Dermis blood vessel endothelial cell (primary cell): ENCODE measurements at regions not wholly inside any gene's neighbourhood (a gene's known extent, or its start where the extent isn't known, plus 50 kb on each side); places are given as distances from the start of the nearest gene placed in this dataset.
A peak's percentile ranks its signal among the peaks of the same experiment; 100 is the strongest.

ENCODE experiments used
- DNase-seq: peaks from one replicate; pipeline ENCODE4 v3.0.0; 2010

- no peak for DNase-seq
Observed at GRCh38 chr6:145367149-145367548, 368.2 kb downstream of the EPM2A start.

DNA sequence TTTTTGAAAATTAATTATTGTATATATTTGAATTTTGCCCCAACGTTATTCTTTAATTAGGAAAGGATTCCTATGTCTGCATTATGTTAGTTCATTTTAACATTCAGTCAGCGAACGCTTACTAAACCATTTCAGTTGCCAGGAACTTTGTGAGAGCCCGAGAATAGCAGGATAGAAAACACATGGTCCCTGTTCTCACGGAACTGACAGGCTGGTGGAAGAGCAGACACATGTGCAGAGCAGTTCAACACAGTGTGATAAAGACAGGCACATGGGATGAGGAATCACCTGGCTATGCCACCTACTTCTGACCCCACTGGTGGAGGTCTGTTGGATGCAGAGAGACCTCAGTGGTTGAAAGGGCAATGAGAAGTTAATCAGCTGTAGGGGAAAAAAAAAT lies 367.2 kb downstream of the EPM2A start:
- no peak for DNase-seq

GRCh38 chr6:145370559-145370958 lies 364.8 kb downstream of the EPM2A start:
- no peak for DNase-seq

GRCh38 chr6:145372671-145373151 lies 362.6 kb downstream of the EPM2A start:
- peak; percentile 39 for DNase-seq

- no peak for DNase-seq
Observed at GRCh38 chr6:145373826-145374225, 361.5 kb downstream of the EPM2A start.

GRCh38 chr6:145374570-145374969 lies 360.8 kb downstream of the EPM2A start:
- DNase-seq = no peak

DNA sequence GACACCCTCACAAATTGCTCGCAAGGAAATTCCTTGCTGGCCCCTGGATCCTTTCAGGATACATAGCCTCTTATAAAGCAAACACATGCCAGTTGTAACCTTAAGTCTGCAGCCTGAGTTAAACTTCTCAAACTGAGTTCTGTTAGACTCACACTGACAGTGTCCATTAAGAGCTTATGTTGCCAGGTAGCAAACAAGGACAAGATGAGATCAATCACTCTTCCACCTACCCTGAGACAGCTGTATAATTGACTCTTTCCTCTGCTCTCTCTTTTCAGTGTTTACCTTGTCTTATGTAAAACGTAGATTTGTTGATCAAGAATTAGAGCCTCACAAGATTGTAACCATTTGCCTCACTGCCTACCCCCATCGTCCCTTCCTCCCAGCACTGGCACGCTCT lies 359.8 kb downstream of the EPM2A start:
- no peak for DNase-seq

- DNase-seq = no peak
Observed at GRCh38 chr6:145380186-145380585, 355.1 kb downstream of the EPM2A start.

DNA sequence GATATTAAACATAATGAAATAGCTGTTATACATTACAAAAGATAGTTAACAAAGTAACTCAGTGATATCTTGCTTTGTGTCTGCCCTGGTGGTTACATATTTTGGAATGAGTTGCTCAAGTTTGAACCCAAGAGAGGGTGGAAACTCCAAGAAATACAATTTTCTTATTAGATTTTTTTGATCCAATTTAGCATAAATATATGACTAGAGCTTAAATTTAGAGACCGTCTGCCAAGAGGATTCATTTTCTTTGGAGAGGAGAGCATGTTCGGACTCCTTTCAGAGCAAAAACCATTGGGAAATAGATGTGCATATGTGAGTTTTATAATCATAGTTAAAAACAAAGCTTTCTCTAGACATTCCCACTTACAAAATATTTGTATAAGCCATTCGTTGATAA lies 353.4 kb downstream of the EPM2A start:
- no peak for DNase-seq

GRCh38 chr6:145383428-145383827 lies 351.9 kb downstream of the EPM2A start:
- DNase-seq = no peak

DNA sequence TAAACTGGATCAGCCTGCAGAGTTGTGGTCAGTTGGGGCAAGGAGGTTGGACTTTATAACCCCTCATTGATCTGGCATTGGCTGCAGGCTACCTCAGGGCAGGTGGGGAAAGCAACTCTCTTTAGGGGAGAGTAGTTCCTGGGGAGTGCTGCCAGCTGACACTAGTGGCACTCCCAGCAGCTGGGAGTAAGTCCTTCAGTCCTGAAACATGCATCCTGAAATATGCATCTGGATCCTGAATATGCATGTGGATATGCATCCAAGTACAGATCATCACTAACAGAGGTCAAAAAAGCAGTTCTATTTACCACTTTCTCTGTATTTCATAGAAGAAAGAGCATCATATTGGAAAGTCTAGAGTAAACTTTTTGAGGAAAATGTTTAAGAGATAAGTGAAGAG lies 350.8 kb downstream of the EPM2A start:
- no peak for DNase-seq

- DNase-seq = no peak
Observed at GRCh38 chr6:145396499-145396898, 338.8 kb downstream of the EPM2A start.

DNA sequence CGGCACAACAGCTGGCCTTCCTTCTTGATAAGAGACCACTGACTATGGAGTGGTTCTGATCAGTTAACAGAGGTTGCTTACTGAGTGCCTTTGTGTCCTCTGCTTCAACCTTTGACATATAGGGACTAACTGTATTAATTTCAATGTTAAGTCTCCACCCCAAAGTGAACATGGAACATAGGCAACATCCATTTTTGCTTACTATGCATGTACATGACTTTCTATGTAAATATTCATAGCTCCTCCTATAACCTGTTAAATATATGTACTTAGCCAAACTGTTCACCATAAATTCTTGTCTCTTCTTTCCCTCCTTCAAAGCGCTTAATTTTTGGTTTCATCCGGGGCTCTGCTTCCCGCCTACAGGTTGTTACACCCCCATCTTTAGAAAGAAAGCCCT lies 334.8 kb downstream of the EPM2A start:
- DNase-seq = no peak

DNA sequence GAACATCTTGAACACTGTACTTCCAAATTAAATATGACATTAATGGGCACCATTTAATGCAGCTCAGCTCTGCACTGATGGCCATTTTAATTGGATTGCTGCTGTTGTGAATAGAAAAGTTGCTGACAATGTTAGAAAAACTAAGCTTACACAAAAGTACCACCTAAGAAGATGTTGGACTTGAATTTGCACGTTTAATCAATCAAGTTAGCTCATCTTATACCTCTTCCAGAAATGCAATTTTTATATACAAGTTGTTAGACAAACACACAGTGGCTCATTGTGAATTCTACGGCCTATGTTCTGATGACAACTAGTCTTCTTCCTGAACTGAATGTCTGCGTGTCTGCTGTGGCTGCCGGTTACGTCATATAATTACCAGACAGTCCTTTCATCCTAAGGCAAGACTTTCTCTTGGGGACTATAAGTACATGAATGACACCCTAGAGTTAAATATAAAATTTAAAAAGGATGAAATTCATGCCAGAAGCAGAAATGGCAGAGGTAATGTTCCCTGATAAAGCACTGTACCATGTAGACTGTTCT lies 330.2 kb downstream of the EPM2A start:
- DNase-seq = no peak

DNA sequence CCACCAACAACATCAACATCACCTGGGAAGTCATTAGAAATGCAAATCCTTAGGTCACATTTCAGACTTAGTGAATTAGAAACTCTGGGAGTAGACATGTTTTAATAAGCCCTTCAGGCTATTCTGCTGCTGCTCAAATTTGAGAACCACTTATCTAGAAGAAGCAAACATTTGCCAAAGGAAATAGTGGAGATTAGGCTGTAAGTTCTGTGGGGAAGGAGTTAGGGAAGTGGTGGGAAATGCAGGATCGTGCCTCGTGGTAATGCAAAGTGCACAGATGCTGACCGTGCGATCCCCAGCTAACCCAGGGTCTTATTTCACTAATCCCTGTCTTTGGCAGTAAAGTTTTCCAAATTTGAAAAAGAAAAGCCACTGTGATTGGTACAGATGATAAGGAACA lies 328.5 kb downstream of the EPM2A start:
- no peak for DNase-seq

- DNase-seq = no peak
Observed at GRCh38 chr6:145415616-145416015, 319.7 kb downstream of the EPM2A start.

DNA sequence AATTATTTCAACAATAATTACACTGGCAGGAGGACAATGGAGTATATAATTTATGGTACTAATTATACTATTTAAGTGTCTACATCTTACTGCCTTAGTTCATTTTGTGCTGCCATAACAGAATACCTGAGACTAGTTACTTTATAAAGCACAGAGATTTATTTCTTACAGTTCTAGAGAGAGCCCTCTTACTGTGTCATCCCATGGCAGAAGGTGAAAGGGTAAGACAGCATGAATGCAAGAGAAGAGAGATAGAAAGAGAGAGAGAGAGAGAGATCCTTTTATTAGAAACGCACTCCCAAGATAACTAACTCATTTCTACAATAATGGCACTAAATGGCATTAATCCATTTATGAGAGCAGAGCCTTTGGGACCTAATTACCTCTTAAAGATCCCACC lies 314.7 kb downstream of the EPM2A start:
- no peak for DNase-seq

- DNase-seq = no peak
Observed at GRCh38 chr6:145423936-145424335, 311.4 kb downstream of the EPM2A start.

DNA sequence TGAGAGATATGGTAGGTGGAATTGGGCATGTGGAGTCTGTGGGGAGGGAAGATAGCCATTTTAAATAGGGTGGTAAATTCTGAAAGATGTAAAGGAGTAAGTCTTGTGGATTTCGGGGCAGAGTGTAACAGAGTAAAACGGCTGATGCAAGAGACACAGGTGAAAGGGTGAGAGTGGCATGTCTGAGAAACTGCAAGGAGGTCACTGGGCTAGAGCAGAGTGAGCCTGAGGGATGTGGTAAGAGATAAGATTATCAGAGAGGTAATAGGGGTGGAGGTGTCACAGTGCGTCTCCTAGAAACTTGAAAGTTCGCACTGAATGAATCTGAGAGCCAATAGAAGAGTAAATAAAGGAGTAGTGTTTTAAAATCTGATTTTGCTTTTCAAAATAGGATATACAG lies 308.1 kb downstream of the EPM2A start:
- DNase-seq = no peak

DNA sequence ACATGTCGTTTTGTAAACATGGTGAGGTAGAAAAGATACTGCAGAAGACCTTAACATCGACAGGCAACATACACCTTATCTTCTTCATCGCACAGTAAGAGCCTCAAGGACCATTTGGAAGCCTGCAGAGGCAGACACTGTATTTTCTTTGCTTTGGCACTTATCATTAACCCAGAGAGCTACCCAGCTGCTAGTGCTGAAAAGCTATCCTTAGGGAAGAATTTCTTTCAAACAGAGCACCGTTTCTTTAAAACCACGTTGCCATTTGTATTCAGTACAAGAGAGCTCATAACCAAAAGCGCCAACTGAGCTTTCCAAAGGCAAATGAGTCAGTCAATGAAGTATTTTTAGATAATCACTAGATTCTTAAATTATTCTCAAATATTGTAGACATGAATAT lies 306.6 kb downstream of the EPM2A start:
- DNase-seq = no peak

GRCh38 chr6:145442110-145442509 lies 293.2 kb downstream of the EPM2A start:
- DNase-seq = no peak

GRCh38 chr6:145445674-145446073 lies 289.6 kb downstream of the EPM2A start:
- DNase-seq = no peak

GRCh38 chr6:145451029-145451428 lies 284.3 kb downstream of the EPM2A start:
- no peak for DNase-seq

DNA sequence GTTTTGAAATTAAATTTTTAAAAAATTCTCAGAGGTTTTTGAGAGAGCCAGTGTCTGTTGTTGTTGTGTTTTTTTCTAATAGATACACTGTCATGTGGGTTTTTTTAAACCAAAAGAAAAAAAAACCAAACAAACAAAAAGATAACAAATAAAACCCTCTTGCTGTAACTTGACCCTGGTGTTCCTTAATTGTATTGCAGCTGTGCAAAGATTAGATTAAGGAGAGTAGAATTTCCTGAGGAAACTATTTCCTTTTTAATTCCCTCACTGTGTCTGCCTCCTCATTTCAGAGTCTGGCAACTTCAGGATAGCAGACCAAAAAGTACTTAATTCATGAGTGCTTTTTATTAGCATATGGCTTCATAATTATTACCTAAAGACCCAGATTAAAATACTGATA lies 281.9 kb downstream of the EPM2A start:
- no peak for DNase-seq

- DNase-seq = no peak
Observed at GRCh38 chr6:145454006-145454405, 281.3 kb downstream of the EPM2A start.

GRCh38 chr6:145457556-145457955 lies 277.8 kb downstream of the EPM2A start:
- DNase-seq = no peak
